PC-9 (cell line): ENCODE measurements at regions not wholly inside any gene's neighbourhood (a gene's known extent, or its start where the extent isn't known, plus 50 kb on each side); places are given as distances from the start of the nearest gene placed in this dataset.

Source experiments
- BruUV-seq: library from RNA; stranded (reverse); fragments of 400-500 nt; replicated peaks from 2 replicates; lab custom pipeline; 2021; lab: Mats Ljungman, UMichigan
- CTCF ChIA-PET: fragments of 300-600 bp; sonication (Branson Sonifier 250); formaldehyde crosslinking; loops from one replicate; lab custom pipeline; 2022; ENCODE audit warnings: antibody characterized with exemption; lab: Charles Lee
- POLR2A ChIA-PET: fragments of 300-600 bp; sonication (Branson Sonifier 250); formaldehyde crosslinking; loops from one replicate; lab custom pipeline; 2022; ENCODE audit warnings: antibody characterized with exemption; ENCODE audit not compliant: unreplicated experiment; lab: Charles Lee
- DNase-seq, 2 experiments: peaks; one replicate each; pipeline versions ENCODE4 v3.0.0 to v3.0.0-alpha.2; 2015 to 2022; ENCODE audit warnings: mixed read lengths in 1 of 2
- H2AFZ ChIP-seq: fragments of 200-600 bp; sonication (generic); 2 replicates; pipeline ENCODE4 v1.8.1; 2017; ENCODE audit warnings: antibody characterized with exemption
- H3F3A ChIP-seq: fragments of 200-600 bp; sonication (generic); 2 replicates; pipeline ENCODE4 v1.8.1; 2017; ENCODE audit warnings: antibody characterized with exemption, mild to moderate bottlenecking, low read depth; ENCODE audit not compliant: insufficient read depth
- H3K27ac ChIP-seq: fragments of 200-600 bp; sonication (generic); 2 replicates; pipeline ENCODE4 v1.6.1; 2016; ENCODE audit warnings: mixed run types
- H3K27me3 ChIP-seq: fragments of 200-600 bp; sonication (generic); 2 replicates; pipeline ENCODE4 v1.6.1; 2016; ENCODE audit warnings: low read depth, mixed run types; ENCODE audit not compliant: insufficient read depth
- H3K36me3 ChIP-seq: fragments of 200-600 bp; sonication (generic); 2 replicates; pipeline ENCODE4 v1.6.1; 2016; ENCODE audit warnings: low read depth, mixed run types
- H3K4me1 ChIP-seq: fragments of 200-600 bp; sonication (generic); replicated peaks from 2 replicates; pipeline ENCODE4 v1.6.1; 2016; ENCODE audit warnings: mixed run types; ENCODE audit not compliant: insufficient read depth
- H3K4me2 ChIP-seq: fragments of 200-600 bp; sonication (generic); 2 replicates; pipeline ENCODE4 v1.6.1; 2017; ENCODE audit warnings: mixed run types
- H3K4me3 ChIP-seq: fragments of 200-600 bp; sonication (generic); 2 replicates; pipeline ENCODE4 v1.6.1; 2016; ENCODE audit warnings: mixed run types
- H3K79me2 ChIP-seq: fragments of 200-600 bp; sonication (generic); 2 replicates; pipeline ENCODE4 v1.6.1; 2017; ENCODE audit warnings: low read depth, mixed run types
- H3K9me2 ChIP-seq: fragments of 200-600 bp; sonication (generic); 2 replicates; pipeline ENCODE4 v1.8.1; 2017; ENCODE audit warnings: mild to moderate bottlenecking; ENCODE audit not compliant: insufficient read depth
- H3K9me3 ChIP-seq: fragments of 200-600 bp; sonication (generic); 2 replicates; pipeline ENCODE4 v1.8.1; 2016; ENCODE audit warnings: low read depth; ENCODE audit not compliant: insufficient read depth
- H4K20me1 ChIP-seq: fragments of 200-600 bp; sonication (generic); 2 replicates; pipeline ENCODE4 v1.8.1; 2017; ENCODE audit not compliant: insufficient read depth
- EZH2 ChIP-seq: fragments of 200-600 bp; sonication (generic); IDR thresholded peaks from 2 replicates; pipeline ENCODE4 v1.8.0; 2017; ENCODE audit warnings: antibody characterized with exemption, low read depth
- intact Hi-C: fragments of 100-400 bp; cut with micrococcal nuclease; formaldehyde crosslinking; loops from one replicate; pipeline ENCODE4 v1.10.0; 2022; ENCODE audit not compliant: unreplicated experiment
- TF ChIP-seq, protein P1 (sequence below): fragments of 200-600 bp; sonication (generic); conservative IDR thresholded peaks from 2 replicates; pipeline ENCODE4 v1.6.1; 2017; ENCODE audit warnings: mixed run types, antibody characterized with exemption, mild to moderate bottlenecking, moderate library complexity

DNA sequence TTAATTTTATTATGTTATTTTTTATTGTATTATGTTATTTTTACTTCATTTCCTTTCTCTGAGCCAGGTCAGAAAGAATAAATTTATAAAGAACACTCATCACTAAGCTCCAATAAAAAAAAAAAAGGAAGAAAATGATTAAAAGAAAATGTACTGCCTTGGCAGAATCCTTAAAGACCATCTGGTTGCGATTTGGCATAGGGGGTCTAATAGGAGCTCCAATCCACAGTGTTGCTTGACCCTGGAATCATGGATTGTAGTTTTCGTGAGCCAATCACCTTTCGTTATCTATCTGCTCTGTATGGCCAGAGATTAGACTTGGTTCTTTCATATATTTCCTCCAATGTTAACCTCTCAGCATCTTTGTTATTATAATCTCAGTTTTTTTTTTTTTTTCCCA is 421.8 kb upstream of the MCTP2 start:
- ChIA-PET CTCF (no interaction called here), POLR2A (no interaction called here)
- Histone ChIP-seq H2AFZ (no peak overlapping the region), H3K4me1 (no peaks in the 10 kb centered on the region), H3K9me3 (no peaks in the 10 kb centered on the region), H3F3A (no peaks in the 10 kb centered on the region), H3K27me3 (no peaks in the 10 kb centered on the region; the same call in 1 of the 2 replicates), H3K4me3 (no peak overlapping the region), H4K20me1 (no peaks in the 10 kb centered on the region), H3K4me2 (no peak overlapping the region), H3K36me3 (no peaks in the 10 kb centered on the region), H3K9me2 (no peaks in the 10 kb centered on the region), H3K79me2 (no peaks in the 10 kb centered on the region), H3K27ac (no peak overlapping the region)
- DNase-seq: no peak
- no peak for TF ChIP-seq EZH2
- TF ChIP-seq, protein P1, sequence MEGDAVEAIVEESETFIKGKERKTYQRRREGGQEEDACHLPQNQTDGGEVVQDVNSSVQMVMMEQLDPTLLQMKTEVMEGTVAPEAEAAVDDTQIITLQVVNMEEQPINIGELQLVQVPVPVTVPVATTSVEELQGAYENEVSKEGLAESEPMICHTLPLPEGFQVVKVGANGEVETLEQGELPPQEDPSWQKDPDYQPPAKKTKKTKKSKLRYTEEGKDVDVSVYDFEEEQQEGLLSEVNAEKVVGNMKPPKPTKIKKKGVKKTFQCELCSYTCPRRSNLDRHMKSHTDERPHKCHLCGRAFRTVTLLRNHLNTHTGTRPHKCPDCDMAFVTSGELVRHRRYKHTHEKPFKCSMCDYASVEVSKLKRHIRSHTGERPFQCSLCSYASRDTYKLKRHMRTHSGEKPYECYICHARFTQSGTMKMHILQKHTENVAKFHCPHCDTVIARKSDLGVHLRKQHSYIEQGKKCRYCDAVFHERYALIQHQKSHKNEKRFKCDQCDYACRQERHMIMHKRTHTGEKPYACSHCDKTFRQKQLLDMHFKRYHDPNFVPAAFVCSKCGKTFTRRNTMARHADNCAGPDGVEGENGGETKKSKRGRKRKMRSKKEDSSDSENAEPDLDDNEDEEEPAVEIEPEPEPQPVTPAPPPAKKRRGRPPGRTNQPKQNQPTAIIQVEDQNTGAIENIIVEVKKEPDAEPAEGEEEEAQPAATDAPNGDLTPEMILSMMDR: no peak
- BruUV-seq: no TSS peak
- intact Hi-C loops: no loop called here

DNA sequence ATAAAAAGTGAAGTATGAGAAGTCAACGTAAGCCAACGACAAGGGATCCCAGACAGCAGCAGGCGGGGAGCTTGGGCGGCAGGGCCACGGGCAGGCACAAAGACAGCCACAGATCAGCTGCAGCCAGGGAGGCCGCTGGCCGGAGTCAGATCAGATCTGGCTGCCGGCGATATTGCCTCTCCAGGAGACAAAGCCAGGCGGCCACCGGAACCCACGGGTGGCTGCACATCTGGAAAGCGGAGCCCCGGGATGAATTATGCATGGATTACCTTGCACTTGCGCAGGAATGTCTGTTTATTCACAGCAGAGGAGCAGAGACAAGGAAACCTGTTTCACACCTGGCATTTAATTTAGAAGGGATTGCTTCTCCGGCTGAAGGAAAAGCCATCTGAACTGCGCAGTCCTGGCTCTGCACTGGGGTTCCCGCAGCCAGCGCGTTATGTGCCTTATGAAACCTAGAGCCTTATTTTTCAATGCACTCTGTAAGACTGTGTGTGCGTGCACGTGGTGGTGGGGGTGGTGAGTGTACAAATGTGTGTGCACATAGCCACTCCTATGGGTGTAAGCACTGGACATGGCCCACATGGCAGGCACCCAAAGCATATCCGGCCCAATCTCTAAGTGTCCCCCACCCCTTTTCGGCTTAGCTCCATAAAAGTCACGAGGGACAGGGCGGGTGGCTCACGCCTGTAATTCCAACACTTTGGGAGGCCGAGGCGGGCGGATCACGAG is 427.8 kb upstream of the MCTP2 start:
- BruUV-seq: no TSS peak
- Histone ChIP-seq H3K9me2 (no peaks in the 10 kb centered on the region), H3K4me2 (no peak overlapping the region), H3K9me3 (no peaks in the 10 kb centered on the region), H3K27ac (no peak overlapping the region), H3K4me3 (no peak overlapping the region), H3F3A (no peaks in the 10 kb centered on the region), H3K36me3 (no peaks in the 10 kb centered on the region), H2AFZ (no peak overlapping the region), H4K20me1 (no peaks in the 10 kb centered on the region), H3K79me2 (no peaks in the 10 kb centered on the region), H3K27me3 (peaks cover 10% of the 10 kb centered on the region; the same call in 1 of the 2 replicates), H3K4me1 (no peaks in the 10 kb centered on the region)
- ChIA-PET CTCF (no interaction called here), POLR2A (no interaction called here)
- TF ChIP-seq, protein P1: no peak
- no peak for TF ChIP-seq EZH2
- intact Hi-C loops: no loop called here
- DNase-seq: no peak

DNA sequence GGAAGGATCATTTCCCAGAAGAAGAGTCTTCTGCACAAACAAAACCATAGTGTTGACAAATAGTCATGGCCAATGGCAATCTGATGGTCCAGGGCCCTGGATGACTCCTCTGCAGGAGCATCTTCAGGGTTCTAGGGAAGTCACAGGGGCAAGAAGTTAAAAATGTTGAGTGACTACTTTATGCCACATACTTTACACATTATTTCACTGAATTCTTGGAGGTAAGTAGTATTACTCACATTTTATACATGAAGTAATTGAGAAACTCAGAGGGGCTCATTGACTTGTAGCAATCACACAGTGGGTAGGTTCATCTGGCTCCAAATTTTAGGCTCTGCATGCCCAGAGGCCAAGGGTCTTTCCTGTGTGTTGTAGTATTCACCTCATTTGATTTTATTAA is 430.2 kb upstream of the MCTP2 start:
- ChIA-PET CTCF (no interaction called here), POLR2A (no interaction called here)
- Histone ChIP-seq H4K20me1 (no peaks in the 10 kb centered on the region), H3K27me3 (peaks cover 10% of the 10 kb centered on the region; the same call in 1 of the 2 replicates), H3K36me3 (no peaks in the 10 kb centered on the region), H2AFZ (no peak overlapping the region), H3F3A (no peaks in the 10 kb centered on the region), H3K9me3 (no peaks in the 10 kb centered on the region), H3K79me2 (no peaks in the 10 kb centered on the region), H3K4me1 (no peaks in the 10 kb centered on the region), H3K9me2 (no peaks in the 10 kb centered on the region), H3K4me3 (no peak overlapping the region), H3K27ac (no peak overlapping the region), H3K4me2 (no peak overlapping the region)
- TF ChIP-seq EZH2: no peak
- TF ChIP-seq, protein P1: no peak
- DNase-seq: no peak
- intact Hi-C loops: no loop called here
- BruUV-seq: no TSS peak
